ENCODE measurements at regions not wholly inside any gene's neighbourhood (a gene's known extent, or its start where the extent isn't known, plus 50 kb on each side); places are given as distances from the start of the nearest gene placed in this dataset.

GRCh38 chr3:178255315-178255714, 280.9 kb upstream of the KCNMB2 start:
- no peak for DNase-seq (ENCODE audit: low read depth in 2 of 2)

- DNase-seq (ENCODE audit: low read depth in 2 of 2): no peak
Measured at GRCh38 chr3:178257491-178257890, 278.7 kb upstream of the KCNMB2 start.

GRCh38 chr3:178258121-178258520, 278.1 kb upstream of the KCNMB2 start:
- no peak for DNase-seq (ENCODE audit: low read depth in 2 of 2)

DNA sequence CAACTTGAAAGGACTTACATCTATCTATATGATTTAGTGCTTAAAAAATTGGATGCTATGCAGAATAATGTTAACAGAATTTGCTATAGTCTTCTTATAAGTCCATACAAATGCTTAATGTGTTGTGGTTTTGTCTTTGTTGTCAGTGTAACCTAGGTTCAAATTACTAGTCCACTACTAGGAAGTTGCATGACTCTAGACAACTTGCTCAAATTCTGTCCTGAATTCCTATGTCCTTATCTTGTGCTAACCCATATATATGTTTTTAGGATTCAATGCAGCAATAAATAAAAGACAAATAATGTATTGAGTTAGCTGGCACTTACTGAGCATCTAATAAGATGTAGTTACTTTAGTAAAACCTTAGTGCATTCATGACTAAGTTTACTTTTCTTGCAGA, 276.5 kb upstream of the KCNMB2 start:
- no peak for DNase-seq (ENCODE audit: low read depth in 2 of 2)

DNA sequence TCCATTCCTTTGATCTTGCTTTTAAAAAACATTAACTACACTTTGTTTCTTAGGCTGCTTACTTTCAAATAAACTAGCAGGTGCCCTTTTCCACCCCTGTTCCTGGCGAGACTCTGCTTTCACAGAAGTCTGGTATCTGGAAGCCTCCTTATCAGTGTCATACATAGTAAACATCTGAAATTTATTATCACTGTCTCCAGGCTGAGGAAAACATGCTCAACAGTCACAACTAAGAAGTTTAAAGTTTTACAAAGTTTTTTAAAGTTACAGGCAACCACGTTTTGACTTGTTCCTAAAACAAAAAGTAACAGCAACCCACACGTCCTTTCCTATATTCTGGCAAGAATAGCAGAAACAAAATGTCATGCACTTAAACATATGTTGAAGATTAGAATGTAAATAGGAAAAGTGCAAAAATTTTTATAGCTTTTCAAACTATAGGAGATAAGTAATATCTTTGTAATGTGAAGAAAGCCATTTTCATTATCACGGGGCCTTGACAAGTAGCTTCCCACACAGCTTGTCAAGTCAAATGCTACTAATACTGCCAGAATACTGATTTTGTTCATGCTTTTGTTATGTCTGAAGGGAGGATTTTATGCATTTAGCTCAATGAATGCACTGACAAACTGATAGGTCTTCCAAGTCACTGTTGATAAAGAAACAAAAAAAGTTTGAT, 275.2 kb upstream of the KCNMB2 start:
- DNase-seq (ENCODE audit: low read depth in 2 of 2): no peak

- no peak for DNase-seq (ENCODE audit: low read depth in 2 of 2)
Measured at GRCh38 chr3:178263236-178263916, 272.9 kb upstream of the KCNMB2 start.

- no peak for DNase-seq (ENCODE audit: low read depth in 2 of 2)
Measured at GRCh38 chr3:178267158-178267844, 268.9 kb upstream of the KCNMB2 start.

- no peak for DNase-seq (ENCODE audit: low read depth in 2 of 2)
Measured at GRCh38 chr3:178270838-178271237, 265.4 kb upstream of the KCNMB2 start.

DNA sequence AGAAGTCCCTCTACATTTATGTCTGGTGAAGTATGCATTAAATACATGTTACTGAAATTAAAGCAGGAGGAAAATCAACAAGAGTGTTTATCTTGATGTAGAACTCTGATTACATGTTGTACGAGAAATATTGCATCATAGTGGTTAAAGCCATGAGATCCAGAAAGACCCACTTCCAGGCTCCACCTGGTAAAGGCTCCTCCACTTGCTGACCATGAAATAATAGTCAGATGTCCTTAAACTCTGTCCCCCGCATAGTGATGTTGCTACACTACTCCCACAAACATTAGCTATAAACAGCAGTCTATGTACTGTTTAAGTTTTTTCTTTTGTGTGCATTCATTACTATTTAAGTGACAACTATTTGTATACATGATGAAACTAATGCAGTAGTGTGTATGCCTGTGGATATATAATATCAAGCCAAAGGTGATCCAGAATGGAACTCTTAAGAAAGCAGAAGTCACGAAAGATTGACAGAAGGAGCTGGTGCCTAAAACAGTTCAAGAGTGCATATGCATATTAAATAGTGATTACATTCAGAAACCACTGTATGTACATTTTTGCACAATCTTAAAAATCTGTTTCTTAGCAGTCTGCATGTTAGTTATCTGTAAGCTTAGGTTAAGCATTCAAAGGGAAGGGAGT, 264.4 kb upstream of the KCNMB2 start:
- DNase-seq (ENCODE audit: low read depth in 2 of 2): no peak

DNA sequence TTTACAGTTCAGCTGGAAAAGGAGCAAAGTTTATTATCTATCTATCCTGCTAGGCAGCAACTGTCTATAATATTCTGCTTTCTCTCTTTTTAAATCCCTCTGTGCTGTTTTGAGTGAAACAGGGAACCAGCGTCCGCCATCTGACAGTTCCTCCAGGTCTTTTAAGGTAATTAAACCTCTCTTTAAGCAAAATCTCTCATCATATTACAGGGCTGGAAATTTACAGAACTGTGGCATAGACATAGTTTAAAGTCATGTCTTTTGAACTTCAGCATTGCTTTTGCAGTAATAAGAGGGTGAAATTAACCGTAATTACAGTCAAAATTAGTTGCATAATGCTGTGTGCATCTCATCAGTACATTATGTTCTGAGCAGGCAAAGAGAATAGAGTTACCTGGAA, 263.4 kb upstream of the KCNMB2 start:
- DNase-seq (ENCODE audit: low read depth in 2 of 2): no peak

DNA sequence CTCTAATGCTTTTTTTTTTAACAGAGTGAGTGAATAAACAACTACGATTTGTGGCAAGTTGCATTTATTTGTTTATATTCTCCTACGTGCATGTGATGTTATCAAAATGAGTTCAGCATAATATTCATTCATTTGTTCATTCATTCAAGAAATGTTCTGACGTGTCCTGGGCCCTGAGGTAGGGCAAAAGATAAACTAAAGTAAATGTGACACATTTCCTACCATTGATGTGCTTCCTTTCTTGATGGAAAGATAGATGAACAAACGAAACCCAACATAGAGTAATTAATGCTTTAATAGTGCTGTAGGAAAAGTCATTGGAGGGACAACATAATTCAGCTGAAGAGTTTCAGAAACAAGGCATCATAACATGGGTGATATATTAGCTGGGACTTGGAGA, 261.5 kb upstream of the KCNMB2 start:
- no peak for DNase-seq (ENCODE audit: low read depth in 2 of 2)

DNA sequence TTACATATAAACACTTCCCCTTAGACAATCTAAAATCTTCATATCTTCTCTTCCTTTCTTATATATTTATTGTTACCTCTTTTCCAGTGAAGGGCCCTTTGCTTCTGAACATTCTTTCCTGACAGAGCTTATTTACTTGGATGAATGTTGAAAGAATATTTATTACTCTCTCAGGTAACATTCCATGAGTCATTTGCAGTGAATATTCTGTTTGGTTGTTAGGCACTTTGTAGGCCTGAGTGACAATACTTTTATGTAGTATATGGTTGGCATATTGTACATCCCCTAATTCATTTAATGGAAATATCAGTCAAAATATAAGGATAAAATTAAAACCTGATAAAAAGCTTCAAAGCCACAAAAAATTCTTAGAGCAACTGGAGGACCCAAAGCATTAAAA, 260.9 kb upstream of the KCNMB2 start:
- no peak for DNase-seq (ENCODE audit: low read depth in 2 of 2)

- no peak for DNase-seq (ENCODE audit: low read depth in 2 of 2)
Measured at GRCh38 chr3:178275793-178276192, 260.4 kb upstream of the KCNMB2 start.

DNA sequence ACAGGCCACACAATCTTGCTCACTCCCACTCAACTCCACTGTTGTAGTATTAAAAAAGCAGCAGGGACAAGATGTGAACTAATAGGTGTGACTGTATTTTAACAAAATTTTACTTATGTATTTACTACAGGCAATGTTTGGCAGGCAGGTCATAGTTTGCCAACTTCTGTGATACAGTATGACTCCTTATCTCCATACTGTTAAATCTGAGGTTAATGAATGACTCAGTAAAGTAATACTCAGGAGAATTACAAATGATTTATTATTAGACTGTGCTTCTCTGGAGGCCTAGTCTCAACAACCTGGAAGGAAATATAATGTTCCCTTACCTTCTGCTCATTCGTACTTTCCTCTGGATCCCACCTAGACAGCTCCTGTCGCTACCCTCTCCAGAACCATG, 258.6 kb upstream of the KCNMB2 start:
- no peak for DNase-seq (ENCODE audit: low read depth in 2 of 2)

- no peak for DNase-seq (ENCODE audit: low read depth in 2 of 2)
Measured at GRCh38 chr3:178283561-178283960, 252.7 kb upstream of the KCNMB2 start.

DNA sequence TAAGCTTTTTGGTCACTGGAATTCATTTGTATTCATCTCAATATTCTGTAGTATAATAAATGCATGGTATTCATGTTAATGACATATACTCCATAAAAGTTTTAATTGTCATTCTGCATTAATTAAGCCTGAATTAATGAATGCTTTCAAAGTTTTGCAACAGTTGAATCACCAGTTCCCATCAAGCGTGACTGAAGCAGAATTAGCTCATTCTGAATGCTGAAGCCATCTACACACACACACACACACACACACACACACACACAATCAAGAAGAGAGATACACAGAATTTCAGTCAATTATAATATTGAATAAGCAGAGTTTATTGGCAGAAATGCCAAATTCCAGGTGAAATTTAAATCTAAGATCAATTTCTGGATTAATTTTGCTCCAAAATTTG, 252.1 kb upstream of the KCNMB2 start:
- DNase-seq (ENCODE audit: low read depth in 2 of 2): no peak

GRCh38 chr3:178288074-178288473, 248.2 kb upstream of the KCNMB2 start:
- DNase-seq (ENCODE audit: low read depth in 2 of 2): no peak

- no peak for DNase-seq (ENCODE audit: low read depth in 2 of 2)
Measured at GRCh38 chr3:178289544-178290160, 246.6 kb upstream of the KCNMB2 start.

DNA sequence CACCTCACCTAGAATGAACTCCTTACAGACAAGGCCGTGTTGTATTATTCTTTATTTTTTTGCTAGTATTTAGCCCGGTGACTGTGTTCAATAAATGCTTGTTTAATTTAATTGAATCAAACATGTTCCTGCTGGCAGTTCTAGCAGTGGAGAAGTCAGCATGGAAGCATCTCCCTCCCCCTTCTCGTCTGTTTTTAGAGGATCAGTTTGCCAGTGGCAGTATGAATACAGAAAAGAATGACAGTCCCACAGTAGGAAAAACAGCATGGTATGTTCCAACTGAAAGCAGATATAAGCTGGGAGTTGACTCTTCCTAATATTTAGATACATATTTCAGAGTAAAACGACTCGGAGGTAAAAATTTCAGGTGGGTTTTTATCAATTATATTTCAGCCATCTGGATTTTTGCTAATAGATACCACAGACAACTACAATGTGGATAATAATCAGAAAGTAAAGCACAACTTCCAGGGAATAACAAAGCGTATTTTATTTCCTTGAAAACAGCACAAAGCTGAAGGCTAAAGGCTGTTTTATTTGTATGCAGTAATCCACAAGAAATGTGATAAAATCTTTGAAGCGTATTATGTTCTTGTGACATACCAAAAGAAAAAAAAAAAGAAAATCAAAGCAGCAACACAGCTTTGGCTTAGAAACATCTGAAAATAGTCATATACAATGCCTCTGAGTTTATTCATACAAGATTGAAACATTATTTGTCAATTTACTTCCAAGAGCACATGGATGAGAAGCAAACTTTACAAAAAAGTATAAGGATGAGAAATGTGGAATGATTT, 244.5 kb upstream of the KCNMB2 start:
- no peak for DNase-seq (ENCODE audit: low read depth in 2 of 2)

- DNase-seq (ENCODE audit: low read depth in 2 of 2): no peak
Measured at GRCh38 chr3:178295292-178295912, 240.8 kb upstream of the KCNMB2 start.

- no peak for DNase-seq (ENCODE audit: low read depth in 2 of 2)
Measured at GRCh38 chr3:178297199-178297598, 239.0 kb upstream of the KCNMB2 start.
